HCT116 (cell line): ENCODE measurements at regions not wholly inside any gene's neighbourhood (a gene's known extent, or its start where the extent isn't known, plus 50 kb on each side); places are given as distances from the start of the nearest gene placed in this dataset.

Experiments used
- ATAC-seq: fragments of 200-7000 bp; cut with Tn5 transposase; 2 replicates; pipeline ENCODE4 v1.9.1; 2020; ENCODE audit warnings: mild to moderate bottlenecking, moderate library complexity
- BruUV-seq: library from RNA; stranded (reverse); fragments of 400-500 nt; replicated peaks from 2 replicates; lab custom pipeline; 2021; lab: Mats Ljungman, UMichigan
- CTCF ChIA-PET: fragments of 300-600 bp; sonication (Branson Sonifier 250); formaldehyde crosslinking; loops from one replicate; lab custom pipeline; 2021; ENCODE audit warnings: antibody characterized with exemption; lab: Charles Lee
- POLR2A ChIA-PET: fragments of 300-600, 350-600 bp; sonication (Branson Sonifier 250); formaldehyde crosslinking; loops from one replicate; lab custom pipeline; 2021; ENCODE audit warnings: antibody characterized with exemption; lab: Charles Lee
- RAD21 ChIA-PET, 2 experiments: fragments of 300-600 bp; sonication (Branson Sonifier 250); formaldehyde crosslinking; loops; one replicate each; lab custom pipeline; 2023; ENCODE audit warnings: low total read pairs in 2 of 2; ENCODE audit not compliant: uncharacterized antibody in 2 of 2, unreplicated experiment in 2 of 2, low non-redundant PET in 1 of 2; lab: Charles Lee
- DNase-seq: peaks from one replicate; pipeline ENCODE4 v3.0.0-alpha.2; 2010; ENCODE audit warnings: low read depth, low spot score
- H2AFZ ChIP-seq: fragments of 200-600 bp; shearing (Covaris generic), sonication (generic); 2 replicates; pipeline ENCODE4 v1.6.1; 2017; ENCODE audit warnings: low read depth, mixed run types, mixed read lengths, antibody characterized with exemption, low read length; ENCODE audit not compliant: poor library complexity, severe bottlenecking
- H3K27ac ChIP-seq: 2 replicates; pipeline ENCODE4 v1.5.1; 2012; ENCODE audit warnings: low read depth, low read length
- H3K27me3 ChIP-seq: fragments of 200-600 bp; sonication (generic); 2 replicates; pipeline ENCODE4 v1.6.1; 2016; ENCODE audit warnings: mixed run types, low read length, mixed read lengths; ENCODE audit not compliant: insufficient read depth
- H3K36me3 ChIP-seq, 2 experiments: fragments of 200-500 bp in 1 of 2; fragments of 200-600 bp in 1 of 2; sonication (Bioruptor generic) in 1 of 2; sonication (generic) in 1 of 2; 2 replicates each; pipeline versions ENCODE4 v1.5.1 to v1.6.1; 2014 to 2016; ENCODE audit warnings: low read length in 2 of 2, inconsistent platforms in 1 of 2, mixed read lengths in 1 of 2, mixed run types in 1 of 2; ENCODE audit not compliant: insufficient read depth in 2 of 2, control insufficient read depth in 1 of 2
- H3K4me1 ChIP-seq, 2 experiments: fragments of 200-600 bp in 1 of 2; sonication (generic) in 1 of 2; 2 replicates each; pipeline versions ENCODE4 v1.5.1 to v1.6.1; 2012 to 2017; ENCODE audit warnings: low read length in 2 of 2, inconsistent platforms in 1 of 2, mild to moderate bottlenecking in 1 of 2, mixed read lengths in 1 of 2, mixed run types in 1 of 2, moderate library complexity in 1 of 2; ENCODE audit not compliant: insufficient read depth in 2 of 2, control insufficient read depth in 1 of 2
- H3K4me2 ChIP-seq: fragments of 200-600 bp; sonication (generic); 2 replicates; pipeline ENCODE4 v1.6.1; 2017; ENCODE audit warnings: mixed run types, low read length, mixed read lengths
- H3K4me3 ChIP-seq, 2 experiments: fragments of 200-600 bp in 1 of 2; sonication (generic) in 1 of 2; replicated peaks in 1 of 2; 2 replicates each; pipeline ENCODE4 v1.5.1; 2011 to 2016; ENCODE audit warnings: low read length in 2 of 2, control low read depth in 1 of 2, low read depth in 1 of 2, mild to moderate bottlenecking in 1 of 2, mixed read lengths in 1 of 2, mixed run types in 1 of 2
- H3K79me2 ChIP-seq: fragments of 200-600 bp; sonication (generic); 2 replicates; pipeline ENCODE4 v1.6.1; 2017; ENCODE audit warnings: mild to moderate bottlenecking, mixed run types, low read length, moderate library complexity, mixed read lengths; ENCODE audit not compliant: insufficient read depth
- H3K9ac ChIP-seq: fragments of 200-600 bp; sonication (generic); 2 replicates; pipeline ENCODE4 v1.6.1; 2016; ENCODE audit warnings: low read length, mixed read lengths
- H3K9me2 ChIP-seq: fragments of 200-600 bp; sonication (generic), shearing (Covaris generic); 2 replicates; pipeline ENCODE4 v1.6.1; 2017; ENCODE audit warnings: mixed run types, mild to moderate bottlenecking, moderate library complexity; ENCODE audit not compliant: insufficient read depth
- H3K9me3 ChIP-seq, 2 experiments: fragments of 200-500 bp in 1 of 2; fragments of 200-600 bp in 1 of 2; sonication (Bioruptor generic) in 1 of 2; sonication (generic) in 1 of 2; 2 replicates each; pipeline ENCODE4 v1.6.1; 2014 to 2017; ENCODE audit warnings: low read length in 2 of 2, mixed read lengths in 2 of 2, inconsistent platforms in 1 of 2, low read depth in 1 of 2, mild to moderate bottlenecking in 1 of 2, mixed run types in 1 of 2, moderate library complexity in 1 of 2; ENCODE audit not compliant: control insufficient read depth in 1 of 2, insufficient read depth in 1 of 2
- H4K20me1 ChIP-seq: fragments of 200-600 bp; sonication (generic), shearing (Covaris generic); 2 replicates; pipeline ENCODE4 v1.6.1; 2017; ENCODE audit warnings: mixed run types, mild to moderate bottlenecking, moderate library complexity; ENCODE audit not compliant: insufficient read depth
- ATF3 ChIP-seq: IDR thresholded peaks from 2 replicates; pipeline ENCODE4 v1.6.1; 2012
- CBX3 ChIP-seq: IDR thresholded peaks from 2 replicates; pipeline ENCODE4 v1.6.1; 2012; ENCODE audit warnings: low read depth
- CEBPB ChIP-seq: IDR thresholded peaks from 2 replicates; pipeline ENCODE4 v1.6.1; 2012; ENCODE audit warnings: low read depth
- EGR1 ChIP-seq: IDR thresholded peaks from 2 replicates; pipeline ENCODE4 v1.6.1; 2012; ENCODE audit warnings: low read depth
- EZH2phosphoT487 ChIP-seq: fragments of 200-600 bp; IDR thresholded peaks from 2 replicates; pipeline ENCODE4 v1.6.1; 2018; ENCODE audit warnings: antibody characterized with exemption, borderline replicate concordance
- JUND ChIP-seq: IDR thresholded peaks from 2 replicates; pipeline ENCODE4 v1.6.1; 2012
- POLR2A ChIP-seq: IDR thresholded peaks from 2 replicates; pipeline ENCODE4 v1.7.0; 2011; ENCODE audit warnings: borderline replicate concordance; ENCODE audit not compliant: insufficient read depth, insufficient read length; ENCODE audit errors: extremely low read depth
- POLR2AphosphoS5 ChIP-seq: IDR thresholded peaks from 2 replicates; pipeline ENCODE4 v1.6.1; 2011; ENCODE audit warnings: mild to moderate bottlenecking, low read depth, low read length, moderate library complexity
- TCF7L2 ChIP-seq: IDR thresholded peaks from 2 replicates; pipeline ENCODE4 v1.7.0; 2011; ENCODE audit warnings: borderline replicate concordance, inconsistent platforms; ENCODE audit not compliant: insufficient read depth, insufficient read length; ENCODE audit errors: extremely low read depth
- YY1 ChIP-seq: IDR thresholded peaks from 2 replicates; pipeline ENCODE4 v1.6.1; 2011; ENCODE audit warnings: low read length, low read depth, moderate library complexity, mild to moderate bottlenecking; ENCODE audit not compliant: insufficient replicate concordance; ENCODE audit errors: extremely low read depth
- ZNF274 ChIP-seq: fragments of 200-500 bp; sonication (Bioruptor generic); IDR thresholded peaks from 2 replicates; pipeline ENCODE4 v1.6.1; 2014; ENCODE audit warnings: mild to moderate bottlenecking, low read depth, low read length, inconsistent platforms
- intact Hi-C: fragments of 100-400 bp; cut with micrococcal nuclease; formaldehyde crosslinking; loops from 2 replicates; pipeline ENCODE4 v1.10.0; 2022
- TF ChIP-seq, protein P1 (sequence below): IDR thresholded peaks from 2 replicates; pipeline ENCODE4 v1.6.1; 2012
- TF ChIP-seq, protein P2 (sequence below), 3 experiments: fragments of 200-600 bp in 1 of 3; sonication (generic) in 1 of 3; IDR thresholded peaks in 2 of 3; conservative IDR thresholded peaks in 1 of 3; 2 replicates each; pipeline ENCODE4 v1.5.1; 2012 to 2017; ENCODE audit warnings: low read depth in 2 of 3, low read length in 2 of 3, antibody characterized with exemption in 1 of 3, borderline replicate concordance in 1 of 3, control low read depth in 1 of 3, mild to moderate bottlenecking in 1 of 3, mixed read lengths in 1 of 3, mixed run types in 1 of 3, moderate library complexity in 1 of 3; ENCODE audit not compliant: insufficient read depth in 1 of 3

- TF ChIP-seq YY1 (no peak), POLR2A (no peak), CEBPB (no peak), JUND (no peak), CBX3 (no peak), EZH2phosphoT487 (no peak), ATF3 (no peak)
Observed at GRCh38 chr7:115679423-115679822, 351.1 kb downstream of the TFEC start (continued).

GRCh38 chr7:115678086-115678982 lies 352.2 kb downstream of the TFEC start:
- ChIA-PET POLR2A (no interaction called here), RAD21 (no interaction called here), CTCF (no interaction called here)
- Histone ChIP-seq H3K36me3 (no peaks in the 10 kb centered on the region), H4K20me1 (no peaks in the 10 kb centered on the region), H3K4me3 (no peak overlapping the region), H3K79me2 (no peaks in the 10 kb centered on the region), H3K4me1 (peaks cover 0 to 7% of the 10 kb centered on the region in 2 experiments; a peak in 1 of 4 replicates), H3K9me3 (no peaks in the 10 kb centered on the region), H3K9me2 (no peaks in the 10 kb centered on the region), H3K4me2 (no peak overlapping the region), H2AFZ (no peak overlapping the region), H3K9ac (no peak overlapping the region), H3K27ac (no peak overlapping the region), H3K27me3 (no peaks in the 10 kb centered on the region)
- no TSS peak for BruUV-seq
- DNase-seq (no peak), ATAC-seq (no peak)
- intact Hi-C loops = loop anchor here (5.0 to 10.0 kb wide), 2 partner anchors 811 to 1594 kb away; no protein-coding TSS in a partner anchor
- TF ChIP-seq POLR2AphosphoS5 = no peak
- no peak for TF ChIP-seq YY1
- no peak for TF ChIP-seq ATF3
- TF ChIP-seq ZNF274 = no peak
- TF ChIP-seq, protein P1, sequence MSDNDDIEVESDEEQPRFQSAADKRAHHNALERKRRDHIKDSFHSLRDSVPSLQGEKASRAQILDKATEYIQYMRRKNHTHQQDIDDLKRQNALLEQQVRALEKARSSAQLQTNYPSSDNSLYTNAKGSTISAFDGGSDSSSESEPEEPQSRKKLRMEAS = no peak
- TF ChIP-seq TCF7L2 = no peak
- TF ChIP-seq, protein P2, sequence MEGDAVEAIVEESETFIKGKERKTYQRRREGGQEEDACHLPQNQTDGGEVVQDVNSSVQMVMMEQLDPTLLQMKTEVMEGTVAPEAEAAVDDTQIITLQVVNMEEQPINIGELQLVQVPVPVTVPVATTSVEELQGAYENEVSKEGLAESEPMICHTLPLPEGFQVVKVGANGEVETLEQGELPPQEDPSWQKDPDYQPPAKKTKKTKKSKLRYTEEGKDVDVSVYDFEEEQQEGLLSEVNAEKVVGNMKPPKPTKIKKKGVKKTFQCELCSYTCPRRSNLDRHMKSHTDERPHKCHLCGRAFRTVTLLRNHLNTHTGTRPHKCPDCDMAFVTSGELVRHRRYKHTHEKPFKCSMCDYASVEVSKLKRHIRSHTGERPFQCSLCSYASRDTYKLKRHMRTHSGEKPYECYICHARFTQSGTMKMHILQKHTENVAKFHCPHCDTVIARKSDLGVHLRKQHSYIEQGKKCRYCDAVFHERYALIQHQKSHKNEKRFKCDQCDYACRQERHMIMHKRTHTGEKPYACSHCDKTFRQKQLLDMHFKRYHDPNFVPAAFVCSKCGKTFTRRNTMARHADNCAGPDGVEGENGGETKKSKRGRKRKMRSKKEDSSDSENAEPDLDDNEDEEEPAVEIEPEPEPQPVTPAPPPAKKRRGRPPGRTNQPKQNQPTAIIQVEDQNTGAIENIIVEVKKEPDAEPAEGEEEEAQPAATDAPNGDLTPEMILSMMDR (IDR thresholded peaks at IDR 0.05 in 2 of 3, conservative IDR thresholded peaks at IDR 0.05 in 1 of 3; ENCODE audit: borderline replicate concordance in 1 of 3, insufficient read depth in 1 of 3, low read depth in 2 of 3, low read length in 2 of 3) = no peak
- no peak for TF ChIP-seq EGR1
